ENCODE measurements at regions not wholly inside any gene's neighbourhood (a gene's known extent, or its start where the extent isn't known, plus 50 kb on each side); places are given as distances from the start of the nearest gene placed in this dataset.

- TF ChIP-seq, protein P1, sequence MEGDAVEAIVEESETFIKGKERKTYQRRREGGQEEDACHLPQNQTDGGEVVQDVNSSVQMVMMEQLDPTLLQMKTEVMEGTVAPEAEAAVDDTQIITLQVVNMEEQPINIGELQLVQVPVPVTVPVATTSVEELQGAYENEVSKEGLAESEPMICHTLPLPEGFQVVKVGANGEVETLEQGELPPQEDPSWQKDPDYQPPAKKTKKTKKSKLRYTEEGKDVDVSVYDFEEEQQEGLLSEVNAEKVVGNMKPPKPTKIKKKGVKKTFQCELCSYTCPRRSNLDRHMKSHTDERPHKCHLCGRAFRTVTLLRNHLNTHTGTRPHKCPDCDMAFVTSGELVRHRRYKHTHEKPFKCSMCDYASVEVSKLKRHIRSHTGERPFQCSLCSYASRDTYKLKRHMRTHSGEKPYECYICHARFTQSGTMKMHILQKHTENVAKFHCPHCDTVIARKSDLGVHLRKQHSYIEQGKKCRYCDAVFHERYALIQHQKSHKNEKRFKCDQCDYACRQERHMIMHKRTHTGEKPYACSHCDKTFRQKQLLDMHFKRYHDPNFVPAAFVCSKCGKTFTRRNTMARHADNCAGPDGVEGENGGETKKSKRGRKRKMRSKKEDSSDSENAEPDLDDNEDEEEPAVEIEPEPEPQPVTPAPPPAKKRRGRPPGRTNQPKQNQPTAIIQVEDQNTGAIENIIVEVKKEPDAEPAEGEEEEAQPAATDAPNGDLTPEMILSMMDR (IDR thresholded peaks at IDR 0.05 in 4 of 5, conservative IDR thresholded peaks at IDR 0.05 in 1 of 5): peak in 1 of 5 experiments; percentile 12
- peak in 1 of 2 donors; percentile 41 for TF ChIP-seq POLR2A (IDR thresholded peaks at IDR 0.05)
Observed at GRCh38 chr11:123330948-123331347, 99.1 kb upstream of the GRAMD1B start.
